ENCODE measurements at regions not wholly inside any gene's neighbourhood (a gene's known extent, or its start where the extent isn't known, plus 50 kb on each side); places are given as distances from the start of the nearest gene placed in this dataset.

DNA sequence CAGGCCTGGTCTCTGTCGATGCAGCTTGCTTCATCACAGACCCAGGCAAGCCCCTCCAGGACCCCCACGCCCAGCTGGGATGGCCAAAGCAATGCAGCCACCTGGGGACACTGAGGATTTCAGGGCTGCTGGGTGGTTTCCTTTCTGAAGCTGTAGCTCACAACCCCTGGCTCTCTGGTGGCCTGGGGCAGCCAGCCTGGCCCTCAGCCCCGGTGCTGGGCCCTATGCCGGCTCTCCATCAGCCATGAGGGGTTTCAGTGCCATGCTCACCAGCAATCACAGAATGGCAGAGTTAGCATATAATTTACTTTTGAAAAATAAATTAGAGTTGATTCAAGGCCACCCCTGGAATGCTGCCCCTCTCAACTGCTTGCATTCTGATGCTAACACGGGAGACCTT lies 150.2 kb upstream of the UNC5B start:
- Histone ChIP-seq H3K4me1 (ENCODE audit: control insufficient read depth in 5 of 5, insufficient read depth in 5 of 5, low read length in 5 of 5) (peaks cover 2 to 24% (median 18%) of the 10 kb centered on the region in 5 donors), H3K9ac (ENCODE audit: low read length in 5 of 5) (no peak overlapping the region), H3K9me3 (ENCODE audit: control insufficient read depth in 5 of 5, low read length in 5 of 5) (no peaks in the 10 kb centered on the region), H3K27me3 (ENCODE audit: control insufficient read depth in 5 of 5, insufficient read depth in 4 of 5, low read length in 5 of 5) (peaks cover 0 to 12% (median 4%) of the 10 kb centered on the region in 5 donors), H3K4me3 (ENCODE audit: low read depth in 1 of 5, low read length in 5 of 5) (no peak overlapping the region), H3K36me3 (ENCODE audit: control insufficient read depth in 5 of 5, insufficient read depth in 5 of 5, low read length in 5 of 5) (no peaks in the 10 kb centered on the region), H3K27ac (ENCODE audit: low read depth, low read length) (no peak overlapping the region)

DNA sequence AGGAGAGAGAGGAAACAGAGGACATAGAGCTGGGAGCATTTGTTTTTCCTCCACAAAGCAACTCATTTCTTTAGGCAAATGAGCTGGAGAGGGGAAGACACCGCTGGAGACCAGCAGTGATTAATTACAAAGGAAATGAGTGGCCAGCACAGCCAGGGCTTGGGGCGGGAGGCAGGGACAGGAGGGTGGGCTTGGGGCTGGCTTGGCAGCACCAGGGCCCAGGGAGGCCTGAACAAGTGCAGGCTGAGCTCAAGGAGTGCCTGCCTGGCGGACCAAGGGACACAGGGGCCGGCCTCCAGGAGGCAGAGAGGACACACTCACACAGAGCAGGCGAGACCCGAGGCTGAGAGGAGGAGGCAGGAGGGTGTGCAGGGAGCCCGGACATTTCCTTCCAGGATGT lies 149.0 kb upstream of the UNC5B start:
- Histone ChIP-seq H3K9ac (ENCODE audit: low read length in 5 of 5) (no peak overlapping the region), H3K9me3 (ENCODE audit: control insufficient read depth in 5 of 5, low read length in 5 of 5) (no peaks in the 10 kb centered on the region), H3K27me3 (ENCODE audit: control insufficient read depth in 5 of 5, insufficient read depth in 4 of 5, low read length in 5 of 5) (peaks cover 0 to 12% (median 4%) of the 10 kb centered on the region in 5 donors), H3K36me3 (ENCODE audit: control insufficient read depth in 5 of 5, insufficient read depth in 5 of 5, low read length in 5 of 5) (no peaks in the 10 kb centered on the region), H3K4me1 (ENCODE audit: control insufficient read depth in 5 of 5, insufficient read depth in 5 of 5, low read length in 5 of 5) (peaks cover 2 to 24% (median 18%) of the 10 kb centered on the region in 5 donors), H3K27ac (ENCODE audit: low read depth, low read length) (no peak overlapping the region), H3K4me3 (ENCODE audit: low read depth in 1 of 5, low read length in 5 of 5) (no peak overlapping the region)

DNA sequence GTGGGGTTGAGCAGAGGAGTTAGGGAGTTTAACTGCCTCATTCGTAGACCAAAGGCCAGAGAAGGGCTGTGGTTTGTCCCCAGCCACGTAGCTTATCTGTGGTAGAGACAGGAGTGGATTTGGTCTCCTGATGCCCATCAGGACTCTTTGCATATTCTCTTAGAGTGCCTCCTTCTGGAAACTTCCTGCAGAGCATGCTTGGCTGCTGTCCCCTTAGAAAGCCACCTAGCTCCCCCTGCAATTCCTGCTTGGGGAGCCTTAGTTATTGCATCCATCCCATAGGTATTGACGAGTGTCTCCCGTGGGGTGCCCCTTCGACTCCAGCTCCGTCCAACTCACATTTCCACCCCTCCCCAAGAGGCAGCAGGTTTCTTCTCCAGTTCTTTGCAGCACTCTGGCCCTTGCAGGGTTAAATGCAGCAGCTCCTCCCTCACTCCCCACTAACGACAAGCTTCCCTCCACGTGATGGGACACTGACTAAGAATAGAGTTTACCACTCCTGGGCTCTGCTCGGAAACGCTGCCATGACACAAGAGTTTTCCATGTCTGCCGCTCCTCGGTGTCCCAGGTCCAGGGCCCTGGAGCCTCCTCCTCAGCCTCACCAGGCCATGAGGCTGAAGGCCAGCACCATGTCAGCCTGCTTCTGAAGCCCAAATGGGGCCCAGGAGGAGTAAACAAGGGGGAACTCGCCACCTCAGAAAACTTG lies 147.8 kb upstream of the UNC5B start:
- H3K9ac ChIP-seq (ENCODE audit: low read length in 5 of 5): no peak overlapping the region
- H3K27ac ChIP-seq (ENCODE audit: low read depth, low read length): no peak overlapping the region
- no peaks in the 10 kb centered on the region for H3K36me3 ChIP-seq (ENCODE audit: control insufficient read depth in 5 of 5, insufficient read depth in 5 of 5, low read length in 5 of 5)
- no peak overlapping the region for H3K4me3 ChIP-seq (ENCODE audit: low read depth in 1 of 5, low read length in 5 of 5)
- peaks cover 0 to 12% (median 4%) of the 10 kb centered on the region in 5 donors for H3K27me3 ChIP-seq (ENCODE audit: control insufficient read depth in 5 of 5, insufficient read depth in 4 of 5, low read length in 5 of 5)
- H3K9me3 ChIP-seq (ENCODE audit: control insufficient read depth in 5 of 5, low read length in 5 of 5): no peaks in the 10 kb centered on the region
- peaks cover 2 to 24% (median 18%) of the 10 kb centered on the region in 5 donors for H3K4me1 ChIP-seq (ENCODE audit: control insufficient read depth in 5 of 5, insufficient read depth in 5 of 5, low read length in 5 of 5)

DNA sequence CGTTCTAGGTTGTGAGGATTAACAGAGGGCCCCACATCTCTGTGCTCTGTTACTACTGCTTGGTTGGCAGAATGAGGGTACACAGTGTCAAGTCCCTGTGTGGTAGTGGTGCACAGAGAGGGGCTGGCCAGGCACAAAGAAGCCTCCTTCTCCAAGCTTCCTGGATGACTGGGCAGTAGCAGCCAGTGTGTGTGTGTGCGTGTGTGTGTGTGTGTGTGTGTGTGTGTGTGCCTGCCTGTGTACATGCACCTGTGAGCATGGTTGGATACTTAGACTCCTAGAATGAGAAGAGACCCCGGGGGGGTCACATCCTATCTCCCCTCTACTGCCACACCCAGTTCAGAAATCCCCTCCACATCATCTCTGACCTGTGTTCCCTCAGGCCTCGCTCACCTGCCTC lies 146.7 kb upstream of the UNC5B start:
- H3K27ac ChIP-seq (ENCODE audit: low read depth, low read length): no peak overlapping the region
- no peak overlapping the region for H3K4me3 ChIP-seq (ENCODE audit: low read depth in 1 of 5, low read length in 5 of 5)
- H3K9ac ChIP-seq (ENCODE audit: low read length in 5 of 5): no peak overlapping the region
- H3K4me1 ChIP-seq (ENCODE audit: control insufficient read depth in 5 of 5, insufficient read depth in 5 of 5, low read length in 5 of 5): peaks cover 2 to 20% (median 14%) of the 10 kb centered on the region in 5 donors
- no peaks in the 10 kb centered on the region for H3K9me3 ChIP-seq (ENCODE audit: control insufficient read depth in 5 of 5, low read length in 5 of 5)
- peaks cover 0 to 8% (median 4%) of the 10 kb centered on the region in 5 donors for H3K27me3 ChIP-seq (ENCODE audit: control insufficient read depth in 5 of 5, insufficient read depth in 4 of 5, low read length in 5 of 5)
- no peaks in the 10 kb centered on the region for H3K36me3 ChIP-seq (ENCODE audit: control insufficient read depth in 5 of 5, insufficient read depth in 5 of 5, low read length in 5 of 5)

GRCh38 chr10:71066600-71066999 lies 145.8 kb upstream of the UNC5B start:
- Histone ChIP-seq H3K9ac (ENCODE audit: low read length in 5 of 5) (no peak overlapping the region), H3K27me3 (ENCODE audit: control insufficient read depth in 5 of 5, insufficient read depth in 4 of 5, low read length in 5 of 5) (peaks cover 0 to 9% (median 6%) of the 10 kb centered on the region in 5 donors), H3K9me3 (ENCODE audit: control insufficient read depth in 5 of 5, low read length in 5 of 5) (no peaks in the 10 kb centered on the region), H3K4me1 (ENCODE audit: control insufficient read depth in 5 of 5, insufficient read depth in 5 of 5, low read length in 5 of 5) (peaks cover 2 to 20% (median 14%) of the 10 kb centered on the region in 5 donors), H3K27ac (ENCODE audit: low read depth, low read length) (no peak overlapping the region), H3K36me3 (ENCODE audit: control insufficient read depth in 5 of 5, insufficient read depth in 5 of 5, low read length in 5 of 5) (no peaks in the 10 kb centered on the region), H3K4me3 (ENCODE audit: low read depth in 1 of 5, low read length in 5 of 5) (no peak overlapping the region)

GRCh38 chr10:71067098-71067740 lies 145.2 kb upstream of the UNC5B start:
- Histone ChIP-seq H3K27ac (ENCODE audit: low read depth, low read length) (no peak overlapping the region), H3K9ac (ENCODE audit: low read length in 5 of 5) (no peak overlapping the region), H3K9me3 (ENCODE audit: control insufficient read depth in 5 of 5, low read length in 5 of 5) (no peaks in the 10 kb centered on the region), H3K27me3 (ENCODE audit: control insufficient read depth in 5 of 5, insufficient read depth in 4 of 5, low read length in 5 of 5) (peaks cover 0 to 10% (median 6%) of the 10 kb centered on the region in 5 donors), H3K36me3 (ENCODE audit: control insufficient read depth in 5 of 5, insufficient read depth in 5 of 5, low read length in 5 of 5) (no peaks in the 10 kb centered on the region), H3K4me1 (ENCODE audit: control insufficient read depth in 5 of 5, insufficient read depth in 5 of 5, low read length in 5 of 5) (peaks cover 2 to 17% (median 12%) of the 10 kb centered on the region in 5 donors), H3K4me3 (ENCODE audit: low read depth in 1 of 5, low read length in 5 of 5) (no peak overlapping the region)

- peaks cover 0 to 19% (median 8%) of the 10 kb centered on the region in 5 donors for H3K27me3 ChIP-seq (ENCODE audit: control insufficient read depth in 5 of 5, insufficient read depth in 4 of 5, low read length in 5 of 5)
- peaks cover 0 to 9% (median 6%) of the 10 kb centered on the region in 5 donors for H3K4me1 ChIP-seq (ENCODE audit: control insufficient read depth in 5 of 5, insufficient read depth in 5 of 5, low read length in 5 of 5)
- peak overlapping the region in 1 of 5 donors; percentile 26 for H3K9ac ChIP-seq (ENCODE audit: low read length in 5 of 5)
- H3K4me3 ChIP-seq (ENCODE audit: low read depth in 1 of 5, low read length in 5 of 5): no peak overlapping the region
- no peaks in the 10 kb centered on the region for H3K9me3 ChIP-seq (ENCODE audit: control insufficient read depth in 5 of 5, low read length in 5 of 5)
- no peaks in the 10 kb centered on the region for H3K36me3 ChIP-seq (ENCODE audit: control insufficient read depth in 5 of 5, insufficient read depth in 5 of 5, low read length in 5 of 5)
- H3K27ac ChIP-seq (ENCODE audit: low read depth, low read length): no peak overlapping the region
Observed at GRCh38 chr10:71068861-71069271, 143.5 kb upstream of the UNC5B start.

- Histone ChIP-seq H3K9ac (ENCODE audit: low read length in 5 of 5) (no peak overlapping the region), H3K36me3 (ENCODE audit: control insufficient read depth in 5 of 5, insufficient read depth in 5 of 5, low read length in 5 of 5) (no peaks in the 10 kb centered on the region), H3K27ac (ENCODE audit: low read depth, low read length) (no peak overlapping the region), H3K9me3 (ENCODE audit: control insufficient read depth in 5 of 5, low read length in 5 of 5) (no peaks in the 10 kb centered on the region), H3K27me3 (ENCODE audit: control insufficient read depth in 5 of 5, insufficient read depth in 4 of 5, low read length in 5 of 5) (peaks cover 0 to 21% (median 4%) of the 10 kb centered on the region in 5 donors), H3K4me1 (ENCODE audit: control insufficient read depth in 5 of 5, insufficient read depth in 5 of 5, low read length in 5 of 5) (peaks cover 0 to 9% (median 6%) of the 10 kb centered on the region in 5 donors), H3K4me3 (ENCODE audit: low read depth in 1 of 5, low read length in 5 of 5) (no peak overlapping the region)
Observed at GRCh38 chr10:71069909-71070666, 142.3 kb upstream of the UNC5B start.

DNA sequence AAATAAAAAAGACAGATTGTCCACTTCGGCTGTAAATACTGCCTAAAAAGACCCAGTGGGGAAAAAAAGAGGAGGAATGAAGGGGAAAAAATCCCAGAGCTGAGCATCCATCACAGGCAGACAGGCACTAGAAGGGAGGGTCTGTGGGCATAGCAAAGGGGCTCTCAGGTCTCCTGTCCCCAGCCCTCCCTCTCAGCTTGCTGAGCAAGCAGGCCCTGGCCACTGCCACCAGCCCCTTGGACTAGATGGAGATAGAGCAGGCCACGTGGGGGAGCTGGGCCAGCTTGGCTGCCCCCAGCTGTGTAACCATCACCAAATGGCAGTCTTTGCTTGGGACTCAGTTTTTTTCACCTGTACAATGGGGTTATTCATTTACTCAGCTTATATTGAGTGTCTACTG lies 141.6 kb upstream of the UNC5B start:
- Histone ChIP-seq H3K36me3 (ENCODE audit: control insufficient read depth in 5 of 5, insufficient read depth in 5 of 5, low read length in 5 of 5) (no peaks in the 10 kb centered on the region), H3K27me3 (ENCODE audit: control insufficient read depth in 5 of 5, insufficient read depth in 4 of 5, low read length in 5 of 5) (peaks cover 0 to 27% (median 4%) of the 10 kb centered on the region in 5 donors), H3K9ac (ENCODE audit: low read length in 5 of 5) (no peak overlapping the region), H3K27ac (ENCODE audit: low read depth, low read length) (no peak overlapping the region), H3K9me3 (ENCODE audit: control insufficient read depth in 5 of 5, low read length in 5 of 5) (no peaks in the 10 kb centered on the region), H3K4me1 (ENCODE audit: control insufficient read depth in 5 of 5, insufficient read depth in 5 of 5, low read length in 5 of 5) (peaks cover 0 to 9% (median 6%) of the 10 kb centered on the region in 5 donors), H3K4me3 (ENCODE audit: low read depth in 1 of 5, low read length in 5 of 5) (no peak overlapping the region)
